Stromal cell of bone marrow (primary cell): ENCODE measurements at regions not wholly inside any gene's neighbourhood (a gene's known extent, or its start where the extent isn't known, plus 50 kb on each side); places are given as distances from the start of the nearest gene placed in this dataset.
A peak's percentile ranks its signal among the peaks of the same experiment; 100 is the strongest.
"Not testable (repeated sequence)": the region's sequence is repeated elsewhere in the genome, so short reads cannot be mapped to it uniquely, and the experiment has no call there.

Experiments used
- DNase-seq: peaks from one replicate; pipeline ENCODE4 v3.0.0-alpha.2; 2012; ENCODE audit warnings: low read depth

DNA sequence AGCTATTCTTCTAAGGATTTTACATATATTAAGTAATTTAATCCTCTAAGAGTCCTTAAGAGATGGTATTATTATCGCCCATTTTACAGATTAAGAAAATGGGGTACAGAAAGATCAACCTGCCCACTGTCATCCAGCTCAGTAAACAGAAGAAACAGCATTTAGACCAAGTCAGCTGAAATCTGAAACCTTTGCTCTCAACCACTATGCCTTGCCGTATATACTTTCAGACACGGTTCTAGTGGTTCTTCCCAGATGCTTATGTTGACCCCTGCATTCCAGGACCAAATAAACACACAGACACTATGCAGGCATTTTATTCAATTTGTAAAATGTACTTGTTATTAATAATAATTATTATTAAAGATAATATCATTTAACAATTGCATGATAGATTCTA lies 854.8 kb downstream of the KCNJ2 start:
- no peak for DNase-seq

DNA sequence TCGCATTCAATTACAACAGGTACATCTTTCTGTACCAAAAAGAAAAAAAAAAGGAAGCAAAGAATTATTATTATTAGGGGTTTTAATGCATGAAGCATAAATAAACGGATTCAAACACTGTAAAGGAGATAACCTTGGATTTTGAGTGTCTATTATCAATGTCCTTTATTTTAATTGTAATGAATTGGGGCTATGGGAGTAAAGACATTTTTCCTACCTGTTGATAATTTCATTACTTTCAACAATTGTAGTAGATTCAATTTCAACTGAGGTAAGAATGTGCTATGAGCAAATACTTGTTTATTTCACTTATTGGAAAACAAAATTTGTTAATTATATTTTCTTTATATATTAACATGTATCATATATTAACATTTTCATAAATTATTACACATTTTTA lies 855.6 kb downstream of the KCNJ2 start:
- no peak for DNase-seq

DNA sequence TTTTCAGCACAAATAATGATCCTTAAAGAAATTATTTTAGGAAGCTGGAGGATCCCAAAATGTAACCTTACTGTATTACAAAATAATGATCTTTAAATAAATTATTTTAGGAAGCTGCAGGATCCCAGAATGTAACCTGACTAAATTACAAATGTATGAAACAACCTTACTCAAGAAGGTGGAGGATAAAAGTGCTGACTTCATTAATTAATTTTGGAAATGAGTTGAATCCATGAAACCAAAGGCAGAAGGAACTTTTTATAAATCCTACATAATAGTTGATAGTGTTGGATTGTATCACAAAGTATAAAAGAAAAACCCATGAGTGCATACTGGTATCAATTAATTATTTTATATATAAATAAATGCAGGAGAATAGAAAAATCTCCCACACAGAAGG lies 859.9 kb downstream of the KCNJ2 start:
- DNase-seq: no peak

DNA sequence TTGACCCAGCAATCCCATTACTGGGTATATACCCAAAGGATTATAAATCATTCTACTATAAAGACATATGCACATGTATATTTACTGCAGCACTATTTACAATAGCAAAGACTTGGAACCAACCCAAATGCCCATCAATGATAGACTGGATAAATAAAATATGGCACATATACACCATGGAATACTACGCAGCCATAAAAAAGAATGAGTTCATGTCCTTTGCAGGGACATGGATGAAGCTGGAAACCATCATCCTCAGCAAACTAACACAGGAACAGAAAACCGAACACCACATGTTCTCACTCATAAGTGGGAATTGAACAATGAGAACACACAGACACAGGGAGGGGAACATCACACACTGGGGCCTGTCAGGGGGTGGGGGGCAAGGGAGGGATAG lies 862.0 kb downstream of the KCNJ2 start:
- not testable (repeated sequence) for DNase-seq

DNA sequence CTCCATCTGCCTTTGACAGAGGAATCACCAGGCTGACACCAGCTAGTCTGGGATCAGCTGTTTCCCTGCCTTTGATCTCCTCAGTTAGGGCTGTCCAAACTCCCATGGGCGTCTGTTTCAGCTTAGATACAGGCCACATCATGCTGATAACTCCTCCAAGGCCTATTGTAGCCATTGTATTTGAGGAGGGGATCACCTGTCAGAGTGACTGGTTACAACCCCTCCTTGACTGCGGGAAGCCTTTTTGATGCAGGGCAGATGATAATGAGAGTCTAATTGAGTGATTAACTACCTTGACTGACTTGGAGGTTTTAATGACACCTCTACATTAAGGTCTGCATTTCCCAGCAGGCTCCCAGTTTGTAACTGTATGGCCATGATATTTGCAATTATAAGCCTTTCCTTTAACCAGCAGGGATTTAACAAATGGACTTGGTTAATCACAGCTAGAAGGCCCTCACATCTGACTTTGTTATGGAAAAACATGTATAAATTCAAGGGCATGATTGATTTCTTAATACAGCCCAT lies 863.5 kb downstream of the KCNJ2 start:
- no peak for DNase-seq

DNA sequence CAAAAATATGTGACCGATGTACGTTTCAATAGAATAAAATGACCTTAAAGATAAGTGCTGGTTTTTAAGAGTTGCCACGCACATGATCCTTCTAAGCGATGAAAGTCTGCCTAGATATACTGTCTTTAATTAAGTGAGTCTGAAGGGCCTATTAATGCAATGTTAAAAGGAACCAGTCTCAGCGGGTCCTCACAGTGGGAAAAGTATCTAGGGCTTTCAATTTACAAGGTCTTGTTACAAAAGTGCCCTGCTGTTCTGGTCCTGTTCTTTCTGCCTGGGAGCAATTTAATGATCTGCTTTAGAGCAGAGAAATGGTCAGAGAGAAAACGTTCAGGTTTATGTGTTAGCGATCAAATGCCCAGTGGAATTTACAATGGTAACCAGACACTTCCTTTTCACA lies 864.0 kb downstream of the KCNJ2 start:
- no peak for DNase-seq

DNA sequence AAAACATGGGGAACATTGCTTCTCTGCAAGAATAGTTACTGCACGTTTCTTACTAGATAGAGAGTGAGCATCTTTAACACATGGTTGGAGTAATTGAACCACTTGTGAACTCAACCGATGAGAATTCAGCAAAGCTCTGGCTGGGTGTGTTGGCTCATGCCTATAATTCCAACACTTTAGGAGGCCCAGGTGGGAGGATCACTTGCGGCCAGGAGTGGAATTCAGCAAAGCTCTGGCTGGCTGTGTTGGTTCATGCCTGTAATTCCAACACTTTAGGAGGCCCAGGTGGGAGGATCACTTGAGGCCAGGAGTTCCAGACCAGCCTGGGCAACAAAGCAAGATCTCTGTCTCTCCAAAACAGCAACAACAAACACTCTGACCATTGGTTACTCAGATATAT lies 865.9 kb downstream of the KCNJ2 start:
- no peak for DNase-seq

DNA sequence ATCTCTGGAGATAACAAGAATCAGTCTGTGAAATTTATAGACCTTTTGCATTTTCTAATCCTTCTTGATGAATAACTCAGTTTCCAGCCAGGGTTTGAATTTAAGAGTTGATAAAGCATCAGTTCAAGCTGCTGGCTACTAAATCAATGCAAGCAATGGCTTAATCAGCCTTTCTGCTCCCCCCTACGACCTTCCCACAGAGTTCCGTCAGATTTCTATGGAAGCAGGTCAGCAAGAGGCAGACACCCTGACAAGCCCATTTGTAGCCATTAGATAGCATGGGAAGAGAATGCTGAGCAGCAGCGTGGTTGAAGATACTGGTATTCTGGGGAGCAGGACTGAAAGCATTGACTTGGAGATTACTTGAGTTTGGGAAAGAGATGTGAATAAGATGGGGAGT lies 868.1 kb downstream of the KCNJ2 start:
- DNase-seq: no peak

DNA sequence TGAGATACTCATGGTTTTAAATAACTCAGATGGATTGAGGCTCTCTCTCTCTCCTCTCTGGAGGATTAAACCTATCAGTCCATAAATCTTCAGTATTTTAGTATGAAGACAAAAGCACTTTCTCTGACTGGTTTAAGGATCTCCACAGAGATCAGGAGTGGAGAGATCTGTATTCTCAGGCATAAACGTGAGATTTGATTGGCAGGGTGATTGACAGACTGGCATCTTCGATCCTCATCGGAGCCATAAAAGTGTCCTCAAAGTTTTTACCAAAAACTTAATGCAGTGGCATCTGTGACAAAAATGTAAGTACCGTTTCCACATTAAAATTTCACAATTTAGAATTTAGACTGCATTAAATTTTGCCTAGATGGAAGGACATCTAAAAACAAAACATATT lies 870.1 kb downstream of the KCNJ2 start:
- DNase-seq: no peak

DNA sequence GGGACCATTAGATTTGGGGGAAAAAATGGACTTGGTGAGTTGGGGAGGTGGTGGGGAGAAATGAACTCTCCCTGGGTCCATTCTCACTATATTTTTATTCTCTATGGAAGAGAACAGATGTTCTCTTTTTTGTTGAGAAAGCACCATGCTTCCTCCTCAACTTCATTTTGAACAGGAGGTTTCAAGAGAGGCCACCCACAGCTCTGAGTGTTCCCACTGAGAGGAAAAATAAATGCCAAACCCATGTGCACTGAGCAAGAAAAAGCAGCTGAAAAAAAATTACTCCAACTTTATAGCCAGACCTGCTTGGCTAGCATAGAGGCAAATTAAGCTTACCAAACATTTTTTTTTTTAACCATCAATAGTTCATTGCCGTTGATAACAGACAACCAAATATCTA lies 883.6 kb downstream of the KCNJ2 start:
- DNase-seq: no peak

DNA sequence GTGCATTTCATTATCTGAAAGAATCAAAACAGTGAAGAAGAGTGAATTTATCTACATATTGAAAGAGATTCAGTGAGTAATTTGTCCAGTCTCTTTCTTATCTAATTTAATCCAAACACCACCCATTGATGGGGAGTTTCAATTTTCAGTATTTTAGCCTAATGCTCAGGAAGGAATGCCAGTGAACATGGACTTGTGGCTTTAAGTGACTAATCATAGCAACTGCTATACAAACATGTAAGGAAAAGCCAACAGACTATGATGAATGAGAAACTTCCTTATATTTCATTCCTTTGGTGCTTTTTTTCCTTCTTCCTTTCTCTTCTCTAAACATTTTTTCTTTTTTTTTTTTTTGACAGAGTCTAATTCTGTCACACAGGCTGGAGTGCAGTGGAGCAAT lies 885.8 kb downstream of the KCNJ2 start:
- DNase-seq: peak; percentile 14

DNA sequence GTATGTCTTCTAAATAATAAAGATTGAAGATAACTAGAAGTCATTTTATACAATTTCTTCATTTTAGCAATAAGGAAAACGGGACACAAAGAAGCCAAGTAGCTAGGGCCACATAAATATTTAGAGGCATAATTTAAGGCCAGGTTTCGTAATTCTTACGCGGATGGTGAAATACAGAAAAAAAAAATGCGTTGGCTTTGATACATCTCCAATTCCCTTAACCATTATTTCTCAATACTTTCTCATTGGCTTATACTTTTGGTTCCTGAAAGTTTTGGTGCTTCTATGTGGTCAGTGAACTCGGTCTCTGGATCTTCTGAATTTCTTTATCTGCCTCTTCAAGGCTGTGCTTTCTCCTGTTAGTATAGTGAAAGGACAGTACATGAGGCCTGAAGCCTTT lies 888.1 kb downstream of the KCNJ2 start:
- peak; percentile 32 for DNase-seq

DNA sequence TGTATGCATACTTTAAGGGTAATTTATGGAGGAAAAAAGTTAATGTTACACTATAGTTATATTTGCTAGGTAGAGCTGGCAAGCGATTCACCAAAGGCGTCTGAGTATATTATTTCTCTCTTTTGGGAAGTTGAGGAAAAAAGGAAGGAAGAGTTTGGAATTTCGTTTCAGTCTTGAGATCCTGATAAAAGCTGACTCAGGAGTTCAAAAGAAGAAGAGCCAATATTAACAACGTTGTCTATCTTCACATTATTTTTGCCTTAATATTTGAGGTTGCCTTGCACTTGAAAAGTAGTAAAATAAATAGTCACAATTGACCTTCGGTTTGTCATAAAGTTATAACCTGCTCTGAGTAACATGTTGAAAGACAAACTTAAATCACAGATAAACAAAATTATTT lies 888.6 kb downstream of the KCNJ2 start:
- DNase-seq: no peak

DNA sequence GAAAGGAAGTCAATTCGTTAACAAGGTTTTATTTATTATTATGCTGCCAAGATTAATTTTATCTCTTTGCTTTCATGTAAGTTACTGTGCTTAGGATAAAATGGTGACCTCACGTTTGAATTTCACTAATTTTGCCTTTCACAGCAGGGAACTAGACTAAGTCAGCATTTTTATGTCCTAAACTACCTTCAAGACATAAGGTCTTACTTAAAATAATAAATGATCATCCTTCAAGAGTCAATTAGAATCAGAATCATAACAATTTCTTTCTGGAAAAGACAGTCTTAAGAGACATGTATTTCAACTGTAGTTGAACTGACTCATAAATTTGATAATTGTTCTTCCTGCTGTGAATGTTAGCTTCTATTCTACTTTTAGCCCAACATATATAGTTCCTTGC lies 893.8 kb downstream of the KCNJ2 start:
- DNase-seq: no peak

DNA sequence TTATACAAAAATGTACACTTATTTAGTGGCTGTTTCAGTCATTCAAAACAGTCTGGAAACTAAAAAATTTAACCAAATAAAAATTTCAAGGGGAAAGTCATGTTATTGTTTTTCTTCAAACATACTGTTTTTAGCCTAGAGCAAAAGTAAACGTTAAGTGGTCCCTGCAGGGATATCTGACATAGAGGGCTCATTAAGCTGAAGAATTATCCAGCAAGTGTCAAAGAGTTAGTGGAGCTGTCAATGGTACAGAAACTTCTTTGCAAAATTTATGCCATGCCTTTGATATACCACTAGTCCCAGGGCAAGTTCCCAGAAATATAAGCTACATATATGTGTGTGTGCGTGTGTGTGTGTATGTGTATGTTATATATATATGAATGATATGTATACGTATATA lies 894.2 kb downstream of the KCNJ2 start:
- DNase-seq: no peak

DNA sequence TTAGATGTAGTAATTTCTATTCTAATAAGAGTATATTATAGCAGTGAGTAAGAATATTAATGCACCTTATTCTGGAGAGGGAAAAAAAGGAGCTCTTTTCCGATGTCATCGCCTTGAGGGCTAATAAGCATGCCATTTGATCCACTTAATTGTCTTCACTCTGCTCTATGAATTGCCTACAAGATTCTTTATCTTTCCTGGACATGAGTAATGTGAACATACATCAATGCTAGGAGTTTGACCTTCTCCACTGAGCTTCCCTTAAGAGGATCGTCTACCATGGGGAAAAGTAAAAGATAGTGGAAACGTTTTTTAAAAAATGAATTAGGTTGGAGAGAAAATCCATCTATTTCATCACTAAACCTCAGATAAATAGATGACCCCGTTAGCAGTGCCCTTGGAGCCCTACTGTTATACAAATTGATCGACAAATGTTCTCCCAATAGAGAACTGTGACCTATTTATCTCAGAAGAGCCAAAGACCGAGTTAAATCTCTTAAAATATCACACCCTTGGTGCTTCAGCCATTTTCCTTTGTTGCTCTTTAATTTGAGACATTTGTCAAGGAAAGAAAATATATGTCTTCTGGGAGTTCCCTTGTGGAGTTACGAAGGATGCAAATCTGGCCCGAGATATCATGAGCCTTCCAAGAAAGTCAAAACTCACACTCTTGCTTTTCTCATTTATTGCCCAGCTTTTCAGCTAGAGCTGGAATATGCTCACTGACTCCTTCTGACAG lies 898.5 kb downstream of the KCNJ2 start:
- no peak for DNase-seq

DNA sequence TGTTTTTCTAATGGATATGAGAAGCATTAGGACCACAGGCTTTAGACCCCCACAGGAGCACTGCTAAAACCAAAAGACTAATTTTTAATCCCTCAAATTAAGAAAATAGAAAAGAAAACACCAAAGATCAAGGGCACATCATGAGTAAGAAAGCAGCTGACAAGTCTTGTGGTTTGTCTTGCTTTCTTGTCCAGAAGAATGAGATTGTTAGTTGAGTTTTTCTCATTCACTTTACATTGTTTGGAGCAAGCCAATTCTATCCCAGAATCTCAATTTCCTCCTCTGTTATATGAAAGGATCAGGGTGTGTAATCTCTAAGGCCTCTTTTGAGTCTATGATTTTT lies 899.0 kb downstream of the KCNJ2 start:
- peak; percentile 38 for DNase-seq

DNA sequence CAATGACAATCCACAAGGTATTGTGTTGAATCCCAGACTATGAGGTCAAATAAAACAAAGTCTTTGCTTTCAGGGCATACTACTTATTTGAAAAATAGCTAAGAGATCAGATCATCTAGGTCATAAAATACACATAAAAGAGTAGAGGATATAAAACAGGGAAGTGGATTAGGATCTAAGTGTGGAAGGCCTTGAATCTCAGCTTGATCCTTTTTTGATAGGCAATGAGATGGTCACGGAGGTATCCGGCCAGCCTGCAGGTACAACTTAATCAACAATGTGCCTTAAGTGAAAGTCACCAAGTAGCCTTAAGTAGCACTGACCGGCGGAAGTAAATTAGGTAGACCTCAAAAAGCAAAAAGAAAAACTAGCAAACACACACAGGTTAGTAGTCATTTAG lies 901.7 kb downstream of the KCNJ2 start:
- DNase-seq: no peak

DNA sequence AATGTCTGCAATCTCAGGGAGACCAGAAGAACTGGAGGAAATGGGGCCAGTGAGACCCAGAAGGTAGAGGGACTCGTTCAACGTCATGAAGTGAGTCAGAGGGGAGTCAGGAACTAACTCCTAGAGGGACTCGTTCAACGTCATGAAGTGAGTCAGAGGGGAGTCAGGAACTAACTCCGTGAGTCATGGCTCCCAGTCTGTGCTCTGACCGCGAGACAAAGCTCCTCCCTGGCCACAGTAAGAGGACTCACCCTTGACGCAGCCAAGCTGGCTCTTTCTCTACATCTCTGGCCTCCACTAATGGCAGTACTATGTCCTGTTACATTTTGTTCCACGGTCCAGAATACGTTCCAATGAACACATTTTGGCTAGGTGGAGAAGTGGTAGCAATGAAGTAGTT lies 902.5 kb downstream of the KCNJ2 start:
- peak; percentile 98 for DNase-seq

DNA sequence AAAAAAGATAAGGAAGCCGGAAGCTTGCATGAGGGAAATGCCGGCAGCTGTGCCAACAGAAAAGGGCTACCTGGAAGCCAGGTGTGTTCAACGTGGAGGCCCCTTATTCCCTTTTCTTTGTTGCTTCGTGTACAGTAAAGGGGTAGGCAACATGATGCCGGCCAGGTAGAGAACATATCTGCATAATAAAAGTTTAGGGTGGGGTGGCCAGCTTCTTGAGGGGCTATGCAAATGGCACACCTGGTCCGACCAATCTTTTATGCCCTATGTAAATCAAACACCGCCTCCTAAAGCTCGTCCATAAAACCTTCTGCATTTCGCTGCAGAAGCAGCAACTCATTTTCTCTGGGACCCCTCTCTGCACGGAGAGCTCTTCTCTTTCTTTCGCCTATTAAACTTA lies 911.6 kb downstream of the KCNJ2 start:
- no peak for DNase-seq

DNA sequence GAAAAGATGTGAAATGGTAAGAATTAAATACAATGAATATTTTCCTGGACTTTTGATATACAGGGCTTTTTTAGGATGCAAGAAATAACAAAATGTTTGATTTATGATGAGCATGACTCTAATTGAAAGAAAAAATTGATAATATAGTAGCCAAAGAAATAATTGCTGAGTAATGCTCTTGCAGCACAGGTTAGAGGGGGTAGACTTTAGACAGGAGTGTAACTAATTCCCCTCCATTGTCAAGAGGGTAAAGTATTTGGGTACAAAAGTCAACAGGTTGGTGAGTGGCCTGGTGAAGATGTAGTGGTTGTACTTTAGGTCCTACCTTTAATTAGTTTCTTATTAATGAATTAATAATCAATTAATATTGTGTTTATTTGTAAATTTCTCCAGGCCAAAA lies 912.3 kb downstream of the KCNJ2 start:
- DNase-seq: no peak

DNA sequence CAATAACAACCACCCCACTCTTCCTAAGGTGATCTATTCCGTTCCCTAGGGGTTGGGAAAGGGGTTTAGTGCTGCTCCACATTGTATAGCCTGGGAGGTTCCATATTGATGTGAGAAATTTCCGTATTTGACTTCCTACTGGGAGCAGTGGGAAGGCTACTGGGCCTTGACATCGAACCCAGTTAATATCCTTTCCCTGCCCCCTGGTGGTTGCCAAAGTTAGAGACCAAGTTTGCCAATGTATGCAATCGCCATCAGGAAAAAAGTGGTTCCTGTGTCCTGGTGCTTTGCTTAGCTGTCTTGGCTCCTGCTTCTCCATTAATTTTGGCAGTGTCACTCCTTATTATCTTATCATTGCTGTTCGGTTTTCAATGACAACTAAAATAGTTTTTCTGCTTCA lies 914.9 kb downstream of the KCNJ2 start:
- peak; percentile 11 for DNase-seq

DNA sequence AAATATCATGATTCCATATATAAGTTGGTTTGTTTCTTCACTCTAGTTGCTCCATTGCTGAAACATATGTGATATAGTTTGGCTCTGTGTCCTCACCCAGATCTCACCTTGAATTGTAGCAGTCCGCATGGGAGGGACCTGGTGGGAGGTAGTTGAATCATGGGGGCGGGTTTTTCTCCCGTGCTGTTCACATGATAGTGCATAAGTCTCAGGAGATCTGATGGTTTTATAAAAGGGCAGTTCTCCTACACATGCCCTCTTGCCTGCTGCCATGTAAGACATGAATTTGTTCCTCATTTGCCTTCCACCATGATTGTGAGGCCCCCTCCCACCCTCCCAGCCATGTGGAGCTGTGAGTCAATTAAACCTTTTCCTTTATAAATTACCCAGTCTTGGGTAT lies 915.5 kb downstream of the KCNJ2 start:
- DNase-seq: no peak

DNA sequence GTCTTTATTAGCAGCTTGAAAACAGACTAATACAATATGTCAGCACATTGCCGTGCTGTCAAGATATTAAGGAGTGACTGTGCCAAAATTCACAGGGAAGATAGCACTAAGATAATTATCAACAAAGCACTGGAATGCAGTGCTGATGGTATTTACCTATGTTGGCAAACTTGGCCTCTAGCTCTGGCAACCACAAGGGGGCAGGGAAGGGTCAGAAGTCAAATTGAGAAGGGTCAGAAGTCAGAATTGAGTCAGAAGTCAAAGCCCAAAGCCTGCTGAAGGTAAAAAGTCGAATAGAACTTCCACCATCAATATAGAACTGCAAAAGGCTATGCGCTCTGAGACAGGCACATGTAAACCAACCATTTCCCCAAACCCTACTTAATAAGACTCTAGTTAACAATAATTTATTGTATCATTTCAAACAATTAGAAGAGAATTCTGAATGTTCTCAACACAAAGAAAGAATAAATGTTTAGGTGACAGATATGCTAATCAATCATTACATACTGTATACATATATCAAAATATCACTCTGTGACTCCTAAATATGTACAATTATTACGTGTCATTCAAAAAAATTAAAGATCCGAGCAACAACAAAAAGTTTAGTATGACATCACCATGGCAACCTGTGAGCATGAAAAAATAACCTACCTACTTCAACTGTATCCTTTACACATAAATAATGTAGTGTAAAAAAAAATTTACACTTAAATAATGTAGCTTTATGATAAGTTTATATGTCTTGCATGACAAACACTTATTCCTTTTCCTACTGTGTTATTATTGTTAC lies 916.1 kb downstream of the KCNJ2 start:
- DNase-seq: no peak
